NCI-H510A (cell line): ENCODE measurements at regions not wholly inside any gene's neighbourhood (a gene's known extent, or its start where the extent isn't known, plus 50 kb on each side); places are given as distances from the start of the nearest gene placed in this dataset.
A peak's percentile ranks its signal among the peaks of the same experiment; 100 is the strongest.

Source experiments
- DNase-seq: peaks from one replicate; lab custom pipeline; 2025; lab: John Stamatoyannopoulos, UW

GRCh38 chr14:25150934-25151790 is 101.2 kb upstream of the STXBP6 start:
- peak; percentile 2 for DNase-seq

GRCh38 chr14:25150401-25150800 is 100.5 kb upstream of the STXBP6 start:
- DNase-seq, result no peak

GRCh38 chr14:25140411-25140810 is 90.5 kb upstream of the STXBP6 start:
- no peak for DNase-seq

- no peak for DNase-seq
These were observed 86.9 kb upstream of the STXBP6 start for GRCh38 chr14:25136811-25137210.

- DNase-seq, result no peak
These were observed 84.2 kb upstream of the STXBP6 start for GRCh38 chr14:25134184-25134583.

GRCh38 chr14:25132732-25133422 is 82.9 kb upstream of the STXBP6 start:
- DNase-seq, result peak; percentile 44

DNA sequence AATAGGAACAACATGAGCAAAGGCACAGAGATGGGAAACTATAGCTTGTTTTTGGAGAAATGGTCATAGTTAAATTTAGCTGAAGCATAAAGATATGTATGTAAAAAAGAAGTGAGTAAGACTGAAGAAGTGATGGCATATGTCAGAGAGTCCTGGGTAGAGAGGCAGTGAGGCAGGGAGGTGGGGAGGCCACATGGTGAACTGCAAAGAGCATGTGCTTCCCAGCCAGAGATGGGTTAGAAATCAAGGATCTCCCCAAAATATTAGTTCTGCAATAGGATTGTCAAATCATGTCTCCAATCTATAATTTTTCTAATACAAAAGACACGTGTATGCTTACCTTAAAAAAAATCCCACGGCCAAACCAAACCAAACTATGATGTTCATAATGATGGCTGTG is 82.1 kb upstream of the STXBP6 start:
- DNase-seq, result no peak

- no peak for DNase-seq
These were observed 72.9 kb upstream of the STXBP6 start for GRCh38 chr14:25122843-25123242.

DNA sequence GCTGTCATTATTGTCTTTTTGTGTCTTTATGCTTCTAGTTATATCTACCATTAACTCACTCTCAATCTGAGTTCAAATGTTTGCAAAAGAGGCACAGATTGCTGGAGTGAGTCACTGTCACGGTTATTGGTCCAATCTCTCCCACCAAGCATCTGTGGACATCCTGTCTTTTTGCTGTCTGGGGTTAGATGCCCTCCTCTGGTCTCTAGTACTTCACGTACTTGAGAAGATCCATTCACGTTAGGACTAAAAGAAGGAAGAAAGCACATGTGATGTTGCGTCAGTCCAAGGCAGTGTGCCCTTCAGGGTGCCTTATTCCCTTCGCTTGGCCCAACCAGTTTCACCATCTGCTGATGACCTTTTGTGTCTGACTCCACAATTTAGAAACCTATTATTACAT is 72.3 kb upstream of the STXBP6 start:
- no peak for DNase-seq

DNA sequence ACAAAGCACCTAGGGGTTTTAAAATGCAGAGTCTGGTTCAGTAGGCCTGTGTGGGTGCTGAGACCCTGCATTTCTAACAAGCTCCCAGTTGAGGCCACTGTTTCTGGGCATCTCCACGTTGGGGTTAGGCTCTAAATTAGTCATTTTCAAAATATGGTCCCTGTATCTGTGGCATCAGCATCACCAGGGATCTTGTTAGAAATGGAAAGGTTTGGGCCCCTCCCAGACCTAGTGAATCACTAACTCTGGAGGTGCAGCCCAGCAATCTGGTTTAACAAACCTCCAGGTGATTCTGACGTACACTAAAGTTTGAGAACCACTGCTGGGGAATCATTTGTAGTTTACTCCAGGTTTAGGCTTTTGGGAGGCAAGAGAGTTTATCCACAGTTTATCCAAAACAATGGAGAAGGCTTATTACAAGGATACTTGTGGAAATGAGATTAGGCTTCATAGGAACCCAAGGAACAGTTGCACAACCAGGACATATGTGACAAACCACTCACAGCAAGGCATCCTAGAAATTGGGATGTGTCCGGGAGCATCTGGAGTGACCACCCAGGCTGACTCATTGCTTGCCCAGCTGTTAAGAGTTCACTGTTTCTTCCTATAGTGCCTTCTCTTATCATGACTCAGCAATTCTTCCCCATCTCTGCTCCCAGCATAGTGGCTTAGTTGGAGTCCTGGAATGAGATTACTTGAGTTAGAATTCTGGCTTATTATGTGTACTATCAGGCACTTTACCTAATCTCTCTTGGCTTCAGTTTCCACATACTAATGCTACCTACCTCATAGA is 71.6 kb upstream of the STXBP6 start:
- DNase-seq, result no peak

GRCh38 chr14:25120261-25120660 is 70.3 kb upstream of the STXBP6 start:
- DNase-seq, result no peak

- no peak for DNase-seq
These were observed 68.7 kb upstream of the STXBP6 start for GRCh38 chr14:25118671-25119070.

DNA sequence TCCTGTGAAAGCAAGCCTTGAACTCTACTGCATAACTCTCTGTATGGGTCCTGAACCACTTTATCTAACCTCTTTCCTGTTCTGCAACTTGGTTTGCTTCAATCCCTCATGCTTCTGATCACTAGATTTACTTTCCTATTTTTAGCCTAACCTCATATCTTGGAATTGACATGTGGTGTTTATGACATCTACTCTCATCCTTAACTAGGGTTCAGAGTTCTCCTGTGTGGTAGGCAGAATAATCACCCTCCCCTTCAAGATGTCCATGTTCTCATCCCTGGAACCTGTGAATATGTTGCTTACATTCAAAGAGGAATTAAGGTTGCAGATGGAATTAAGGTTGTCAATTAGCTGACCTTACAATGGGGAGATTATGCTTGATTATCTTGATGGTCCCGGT is 67.4 kb upstream of the STXBP6 start:
- DNase-seq, result no peak

GRCh38 chr14:25116607-25117006 is 66.7 kb upstream of the STXBP6 start:
- DNase-seq, result no peak

GRCh38 chr14:25113394-25113793 is 63.4 kb upstream of the STXBP6 start:
- DNase-seq, result no peak

DNA sequence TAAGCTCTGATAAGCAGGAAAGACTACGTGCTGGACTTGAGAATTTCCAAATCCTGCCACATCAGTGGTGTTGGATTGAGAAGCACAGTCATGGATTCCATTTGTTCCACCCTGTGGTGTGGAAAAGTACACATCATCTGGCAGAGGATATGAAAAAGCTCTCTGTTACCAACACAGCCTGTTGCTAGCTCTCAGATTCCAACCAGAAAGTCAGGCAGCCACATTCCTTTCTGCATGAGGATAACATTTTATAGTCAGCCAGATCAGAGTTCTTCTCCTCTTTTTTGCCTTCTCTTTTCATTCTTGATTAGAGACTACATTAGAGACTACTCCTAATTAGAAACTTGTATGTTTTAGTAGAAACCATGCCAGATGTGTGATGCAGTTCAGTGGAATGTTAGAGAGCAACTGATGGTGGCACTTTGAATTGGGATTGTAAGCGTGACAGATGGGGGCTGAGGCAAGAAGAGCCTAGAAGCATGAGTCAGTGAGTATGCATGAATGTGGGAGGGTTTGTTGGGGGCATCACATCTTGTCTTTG is 61.2 kb upstream of the STXBP6 start:
- no peak for DNase-seq

DNA sequence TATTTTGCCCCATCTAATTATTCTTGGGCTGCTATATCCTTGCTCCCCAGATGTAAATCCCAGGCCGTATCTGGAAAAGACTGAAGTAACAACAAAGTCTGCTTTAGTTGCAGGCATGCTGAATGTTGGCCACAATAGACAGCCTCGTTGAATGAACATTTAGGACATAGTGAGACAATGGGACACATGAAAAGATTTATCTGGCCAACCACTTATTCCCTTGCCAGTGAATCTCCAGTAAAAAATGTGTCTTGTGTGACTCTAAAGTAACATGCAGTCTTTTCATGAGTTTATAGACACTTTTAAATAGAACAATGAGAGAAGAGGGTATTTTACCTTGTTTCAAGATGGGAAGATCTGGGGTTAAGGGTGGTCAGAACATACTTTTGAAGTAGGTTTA is 60.2 kb upstream of the STXBP6 start:
- DNase-seq, result no peak

DNA sequence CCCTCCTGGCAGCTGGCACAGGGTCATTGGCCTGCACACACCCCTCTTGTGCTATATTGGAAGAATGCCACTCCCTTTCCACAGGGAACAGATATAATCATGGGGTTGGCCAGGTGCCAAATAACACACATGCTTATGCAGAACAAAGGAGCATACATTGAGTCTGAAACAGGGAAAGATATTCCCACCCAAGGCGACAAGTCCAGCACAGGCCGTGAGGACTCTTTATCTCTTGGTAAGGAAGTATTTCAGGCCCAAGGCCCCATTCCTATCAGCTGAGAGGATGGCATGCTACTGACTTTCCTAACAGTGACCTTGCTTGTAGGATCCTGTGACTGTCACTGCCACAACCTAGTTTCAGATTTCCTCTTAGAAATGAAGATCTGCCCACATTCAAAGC is 59.0 kb upstream of the STXBP6 start:
- peak; percentile 7 for DNase-seq

DNA sequence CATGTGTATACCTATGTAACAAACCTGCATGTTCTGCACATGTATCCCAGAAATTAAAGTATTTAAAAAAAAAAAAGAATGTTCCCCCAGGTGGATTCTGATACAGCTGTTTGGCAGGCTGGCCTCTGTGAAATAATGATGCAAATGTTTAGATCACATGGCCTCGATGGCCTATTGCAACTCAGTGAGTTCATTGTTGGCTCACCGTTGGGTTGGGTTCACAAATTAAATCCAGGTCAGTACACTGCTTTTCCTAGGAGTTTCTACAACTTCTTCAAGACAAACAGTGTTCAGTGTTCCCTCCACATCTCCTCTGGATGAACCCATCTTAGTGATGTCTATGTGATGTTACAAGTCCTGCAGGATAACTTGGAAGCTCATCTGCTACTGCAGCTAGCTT is 58.3 kb upstream of the STXBP6 start:
- DNase-seq, result no peak

DNA sequence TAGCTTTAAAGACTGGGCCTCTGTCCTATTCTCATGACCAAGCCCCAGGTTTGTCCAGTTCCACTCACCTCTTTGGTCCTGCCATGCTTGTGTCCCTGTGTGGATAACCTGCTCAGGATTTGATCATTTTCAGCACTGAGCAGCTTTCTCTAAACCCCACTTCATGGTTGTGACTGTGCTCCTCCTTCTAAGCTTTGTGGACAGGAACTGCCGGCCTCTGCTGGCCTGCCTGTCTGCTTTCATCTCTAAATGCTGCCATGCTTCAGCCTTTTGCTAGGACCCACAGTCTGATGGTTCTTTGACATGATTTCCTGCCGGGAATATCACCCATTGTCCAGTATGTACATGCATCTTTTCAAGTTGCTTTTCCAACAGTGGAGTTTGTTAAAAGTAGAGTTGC is 53.9 kb upstream of the STXBP6 start:
- DNase-seq, result no peak

DNA sequence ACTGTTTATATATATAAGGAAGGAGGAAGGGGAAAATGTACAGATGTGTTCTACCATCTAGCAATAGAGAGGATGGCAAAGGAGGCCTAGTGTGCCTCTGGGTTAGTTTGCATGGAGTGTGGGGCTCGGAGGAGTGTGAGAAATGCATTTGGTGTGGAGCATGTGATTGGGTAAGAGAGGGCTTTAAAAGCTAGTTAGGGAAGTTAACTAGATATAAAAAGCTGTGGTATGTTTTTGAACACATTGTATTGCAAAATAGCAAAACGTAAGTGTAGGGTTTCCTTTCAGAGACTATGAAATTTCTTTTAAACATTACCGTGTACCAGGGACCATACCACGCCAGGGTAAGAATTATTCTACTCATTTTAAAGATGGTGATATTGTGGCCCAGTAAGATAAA is 53.3 kb upstream of the STXBP6 start:
- DNase-seq, result no peak

GRCh38 chr14:25102788-25103187 is 52.8 kb upstream of the STXBP6 start:
- no peak for DNase-seq

DNA sequence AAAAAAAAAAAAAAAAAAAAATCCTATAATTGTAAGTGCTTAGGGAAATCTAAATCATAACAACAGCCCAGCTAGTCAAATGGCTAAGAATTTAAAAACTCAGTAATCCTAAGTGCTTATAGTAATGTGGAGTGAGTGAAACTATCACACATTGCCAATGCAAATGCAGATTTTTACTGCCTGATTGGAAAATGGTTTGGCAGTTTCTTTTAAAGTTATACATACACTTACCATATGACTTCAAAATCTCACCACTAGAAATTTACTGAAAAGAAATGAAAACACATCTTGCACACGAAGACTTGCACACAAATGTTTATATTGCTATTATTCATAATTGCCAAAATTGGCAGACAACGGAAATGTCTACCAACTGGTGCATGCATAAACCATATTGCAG is 51.3 kb upstream of the STXBP6 start:
- no peak for DNase-seq
